ENCODE measurements at regions not wholly inside any gene's neighbourhood (a gene's known extent, or its start where the extent isn't known, plus 50 kb on each side); places are given as distances from the start of the nearest gene placed in this dataset.

GRCh38 chr5:87949676-87950631 lies 318.7 kb downstream of the TMEM161B start:
- DNase-seq: no peak

- no peak for DNase-seq
These were observed 320.2 kb downstream of the TMEM161B start for GRCh38 chr5:87948486-87948885.

GRCh38 chr5:87946271-87946670 lies 322.4 kb downstream of the TMEM161B start:
- no peak for DNase-seq

- DNase-seq: no peak
These were observed 323.4 kb downstream of the TMEM161B start for GRCh38 chr5:87945286-87945650.

- no peak for DNase-seq
These were observed 323.9 kb downstream of the TMEM161B start for GRCh38 chr5:87944553-87945285.

GRCh38 chr5:87940775-87941174 lies 327.9 kb downstream of the TMEM161B start:
- DNase-seq: no peak

GRCh38 chr5:87936667-87937066 lies 332.0 kb downstream of the TMEM161B start:
- no peak for DNase-seq

- no peak for DNase-seq
These were observed 344.2 kb downstream of the TMEM161B start for GRCh38 chr5:87924436-87924835.

- no peak for DNase-seq
These were observed 352.3 kb downstream of the TMEM161B start for GRCh38 chr5:87916320-87916719.

GRCh38 chr5:87912419-87912818 lies 356.2 kb downstream of the TMEM161B start:
- no peak for DNase-seq

- DNase-seq: no peak
These were observed 359.3 kb downstream of the TMEM161B start for GRCh38 chr5:87909382-87909781.

- DNase-seq: no peak
These were observed 361.7 kb downstream of the TMEM161B start for GRCh38 chr5:87906962-87907361.

- no peak for DNase-seq
These were observed 368.2 kb downstream of the TMEM161B start for GRCh38 chr5:87900419-87900818.

GRCh38 chr5:87899721-87900131 lies 368.9 kb downstream of the TMEM161B start:
- no peak for DNase-seq

- DNase-seq: no peak
These were observed 369.4 kb downstream of the TMEM161B start for GRCh38 chr5:87899208-87899661.

- DNase-seq: no peak
These were observed 370.1 kb downstream of the TMEM161B start for GRCh38 chr5:87898574-87898973.

- DNase-seq: no peak
These were observed 380.5 kb downstream of the TMEM161B start for GRCh38 chr5:87888139-87888538.

GRCh38 chr5:87887247-87887646 lies 381.4 kb downstream of the TMEM161B start:
- no peak for DNase-seq

- DNase-seq: no peak
These were observed 382.5 kb downstream of the TMEM161B start for GRCh38 chr5:87886164-87886563.

GRCh38 chr5:87885758-87886157 lies 382.9 kb downstream of the TMEM161B start:
- DNase-seq: no peak

- no peak for DNase-seq
These were observed 391.1 kb downstream of the TMEM161B start for GRCh38 chr5:87877495-87877894.

- no peak for DNase-seq
These were observed 391.6 kb downstream of the TMEM161B start for GRCh38 chr5:87877023-87877422.

- DNase-seq: no peak
These were observed 392.0 kb downstream of the TMEM161B start for GRCh38 chr5:87876616-87877015.

GRCh38 chr5:87872986-87873385 lies 395.7 kb downstream of the TMEM161B start:
- DNase-seq: no peak

Measured in activated CD4-positive, alpha-beta T cell treated with anti-CD3 and anti-CD28 coated beads for 48 hours (primary cell).